ENCODE measurements at regions not wholly inside any gene's neighbourhood (a gene's known extent, or its start where the extent isn't known, plus 50 kb on each side); places are given as distances from the start of the nearest gene placed in this dataset.

DNA sequence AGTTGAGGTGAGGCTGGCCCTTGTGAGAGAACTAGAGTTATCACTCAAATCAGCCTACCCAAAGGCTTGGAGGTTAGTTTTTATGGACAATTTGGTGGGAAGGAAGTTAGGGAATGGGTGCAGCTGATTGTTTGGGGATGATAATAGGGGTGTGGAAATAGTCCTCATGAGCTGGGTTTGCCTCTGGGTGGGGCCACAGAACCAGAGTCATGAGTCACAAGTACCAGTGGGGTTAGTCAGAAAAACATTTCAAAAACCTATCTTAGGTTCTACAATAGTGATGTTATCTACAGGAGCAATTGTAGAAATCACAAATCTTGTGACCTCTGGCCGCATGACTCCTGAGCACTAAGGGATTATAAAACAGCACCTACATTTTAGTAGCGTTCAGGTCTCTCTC, 630.1 kb upstream of the PIK3C3 start:
- Histone ChIP-seq H3K79me2 (ENCODE audit: control insufficient read depth, insufficient read depth, low read length) (no peaks in the 10 kb centered on the region), H3K9me1 (replicated peaks; ENCODE audit: control insufficient read depth, extremely low read depth, insufficient read depth, low read length) (no peaks in the 10 kb centered on the region), H3K4me2 (ENCODE audit: insufficient read depth, low read length) (no peak overlapping the region), H3K36me3 (ENCODE audit: control insufficient read depth in 2 of 2, extremely low read depth in 1 of 2, insufficient read depth in 2 of 2, low read length in 2 of 2) (no peaks in the 10 kb centered on the region), H3K9me3 (replicated peaks; ENCODE audit: control insufficient read depth, insufficient read depth, low read length) (peaks cover 2% of the 10 kb centered on the region), H3K4me3 (replicated peaks in 1 of 3; ENCODE audit: insufficient read depth in 1 of 3, low read depth in 1 of 3, low read length in 3 of 3) (no peak overlapping the region), H2AFZ (ENCODE audit: low read depth, low read length) (no peak overlapping the region), H3K27ac (ENCODE audit: insufficient read depth, low read depth, low read length) (no peak overlapping the region), H4K20me1 (replicated peaks; ENCODE audit: control insufficient read depth, extremely low read depth, insufficient read depth, low read length) (no peaks in the 10 kb centered on the region), H3K27me3 (ENCODE audit: control insufficient read depth in 2 of 2, insufficient read depth in 2 of 2, low read length in 2 of 2) (no peaks in the 10 kb centered on the region), H3K9ac (replicated peaks; ENCODE audit: extremely low read depth, insufficient read depth, low read length) (no peak overlapping the region), H3K4me1 (ENCODE audit: control insufficient read depth, extremely low read depth, insufficient read depth, low read length) (peaks cover 8% of the 10 kb centered on the region)
- intact Hi-C loops (cut with micrococcal nuclease) (no loop called here), dilution Hi-C loops (cut with MboI; ENCODE audit: extremely low pct_ligation_motif_present, low sequenced_read_pairs) (no loop called here)
- no peak for DNase-seq (ENCODE audit: low read depth, low spot score)
- ChIA-PET POLR2A (no interaction called here), CTCF (no interaction called here)
- no peak for FAIRE-seq
- TF ChIP-seq JUN (IDR thresholded peaks at IDR 0.05; ENCODE audit: borderline replicate concordance, insufficient read depth, insufficient read length, low read depth) (no peak), EZH2 (IDR thresholded peaks at IDR 0.05; ENCODE audit: borderline replicate concordance, low read depth, low read length, severe bottlenecking) (no peak), MYC (IDR thresholded peaks at IDR 0.05; ENCODE audit: low read depth, low read length) (no peak), POLR2A (IDR thresholded peaks at IDR 0.05; ENCODE audit: low read depth, low read length) (no peak), GATA2 (IDR thresholded peaks at IDR 0.05; ENCODE audit: insufficient read depth, insufficient read length, low read depth, low read length) (no peak), FOS (IDR thresholded peaks at IDR 0.05; ENCODE audit: borderline replicate concordance, insufficient read depth, low read length) (no peak)
- TF ChIP-seq, protein P1, sequence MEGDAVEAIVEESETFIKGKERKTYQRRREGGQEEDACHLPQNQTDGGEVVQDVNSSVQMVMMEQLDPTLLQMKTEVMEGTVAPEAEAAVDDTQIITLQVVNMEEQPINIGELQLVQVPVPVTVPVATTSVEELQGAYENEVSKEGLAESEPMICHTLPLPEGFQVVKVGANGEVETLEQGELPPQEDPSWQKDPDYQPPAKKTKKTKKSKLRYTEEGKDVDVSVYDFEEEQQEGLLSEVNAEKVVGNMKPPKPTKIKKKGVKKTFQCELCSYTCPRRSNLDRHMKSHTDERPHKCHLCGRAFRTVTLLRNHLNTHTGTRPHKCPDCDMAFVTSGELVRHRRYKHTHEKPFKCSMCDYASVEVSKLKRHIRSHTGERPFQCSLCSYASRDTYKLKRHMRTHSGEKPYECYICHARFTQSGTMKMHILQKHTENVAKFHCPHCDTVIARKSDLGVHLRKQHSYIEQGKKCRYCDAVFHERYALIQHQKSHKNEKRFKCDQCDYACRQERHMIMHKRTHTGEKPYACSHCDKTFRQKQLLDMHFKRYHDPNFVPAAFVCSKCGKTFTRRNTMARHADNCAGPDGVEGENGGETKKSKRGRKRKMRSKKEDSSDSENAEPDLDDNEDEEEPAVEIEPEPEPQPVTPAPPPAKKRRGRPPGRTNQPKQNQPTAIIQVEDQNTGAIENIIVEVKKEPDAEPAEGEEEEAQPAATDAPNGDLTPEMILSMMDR (IDR thresholded peaks at IDR 0.05; ENCODE audit: extremely low read depth in 1 of 2, insufficient read depth in 1 of 2, low read depth in 1 of 2, low read length in 2 of 2) = no peak
- TF ChIP-seq, protein P2, sequence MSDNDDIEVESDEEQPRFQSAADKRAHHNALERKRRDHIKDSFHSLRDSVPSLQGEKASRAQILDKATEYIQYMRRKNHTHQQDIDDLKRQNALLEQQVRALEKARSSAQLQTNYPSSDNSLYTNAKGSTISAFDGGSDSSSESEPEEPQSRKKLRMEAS (IDR thresholded peaks at IDR 0.05; ENCODE audit: insufficient read depth, insufficient read length) = no peak
- BruUV-seq (replicated peaks) = no TSS peak

Measured in endothelial cell of umbilical vein (primary cell).